GM21515 (cell line): ENCODE measurements at regions not wholly inside any gene's neighbourhood (a gene's known extent, or its start where the extent isn't known, plus 50 kb on each side); places are given as distances from the start of the nearest gene placed in this dataset.
"Not testable (repeated sequence)": the region's sequence is repeated elsewhere in the genome, so short reads cannot be mapped to it uniquely, and the experiment has no call there.

Source experiments
- ATAC-seq: cut with Tn5 transposase; IDR thresholded peaks from one replicate; pipeline ENCODE4 v1.9.1; 2021; ENCODE audit not compliant: unreplicated experiment

DNA sequence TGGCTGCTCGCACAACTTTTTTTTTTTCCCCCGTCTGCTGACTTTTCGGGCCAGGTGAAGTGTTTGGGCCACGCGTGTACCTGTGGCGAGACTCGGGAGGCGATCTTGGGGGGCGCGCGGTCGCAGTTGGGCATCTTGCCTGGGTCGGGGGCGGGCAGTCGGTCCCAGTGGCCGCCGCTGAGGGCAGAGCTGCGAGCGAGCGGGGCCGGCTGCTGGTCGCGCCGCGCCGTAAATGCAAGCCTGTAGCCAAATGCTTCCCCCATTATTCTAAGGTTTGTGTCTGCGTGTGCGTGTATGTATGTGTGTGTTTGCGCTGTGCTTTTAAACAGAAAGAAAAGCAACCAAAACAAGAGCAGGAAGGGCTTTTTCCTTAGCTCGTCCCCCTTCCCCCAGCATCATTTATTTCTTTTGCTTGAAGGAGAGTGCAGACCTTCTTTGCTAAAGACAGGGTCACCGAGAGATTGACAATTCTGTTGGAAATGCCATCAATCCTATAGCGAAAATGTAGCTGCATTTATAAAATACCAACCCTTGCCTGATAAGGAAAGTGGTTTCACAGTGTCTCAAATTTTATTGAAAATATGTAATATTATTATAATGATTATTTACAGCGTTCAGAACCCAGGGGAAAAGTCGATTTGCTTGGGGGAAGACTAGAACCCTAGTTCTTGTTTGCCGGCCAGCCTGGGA, 143.2 kb upstream of the ZNF536 start:
- ATAC-seq: no peak

DNA sequence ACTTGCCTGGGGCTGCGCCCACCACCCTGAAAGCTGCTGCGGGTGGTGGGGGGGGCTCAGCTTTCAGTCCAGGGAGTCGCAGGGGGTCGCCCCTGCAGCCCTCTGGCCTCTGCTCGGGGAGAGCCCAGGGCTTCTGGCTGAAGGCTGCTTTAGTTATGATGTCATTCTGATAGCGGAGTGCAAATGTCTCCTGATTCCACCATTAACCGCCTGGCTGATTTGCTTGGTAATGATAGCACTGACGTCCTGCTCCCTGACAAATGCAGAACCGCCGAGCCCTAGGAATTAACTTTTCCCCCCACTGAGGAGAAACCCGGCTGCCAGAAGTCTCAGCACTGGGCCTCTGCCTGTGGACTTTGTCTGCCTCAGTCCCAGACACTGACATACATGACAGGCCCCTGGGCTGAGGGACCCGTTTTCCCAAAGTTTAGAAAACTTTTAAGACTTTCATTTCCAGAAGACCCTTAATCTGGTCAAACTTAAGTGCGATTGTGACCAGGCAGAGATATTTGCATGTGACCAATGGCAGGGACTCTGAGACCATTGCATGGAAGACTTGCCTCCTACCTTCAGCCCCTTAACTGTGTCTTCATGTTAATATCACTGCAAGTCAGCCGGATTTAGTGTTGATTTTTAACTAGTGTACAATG, 142.5 kb upstream of the ZNF536 start:
- no peak for ATAC-seq

DNA sequence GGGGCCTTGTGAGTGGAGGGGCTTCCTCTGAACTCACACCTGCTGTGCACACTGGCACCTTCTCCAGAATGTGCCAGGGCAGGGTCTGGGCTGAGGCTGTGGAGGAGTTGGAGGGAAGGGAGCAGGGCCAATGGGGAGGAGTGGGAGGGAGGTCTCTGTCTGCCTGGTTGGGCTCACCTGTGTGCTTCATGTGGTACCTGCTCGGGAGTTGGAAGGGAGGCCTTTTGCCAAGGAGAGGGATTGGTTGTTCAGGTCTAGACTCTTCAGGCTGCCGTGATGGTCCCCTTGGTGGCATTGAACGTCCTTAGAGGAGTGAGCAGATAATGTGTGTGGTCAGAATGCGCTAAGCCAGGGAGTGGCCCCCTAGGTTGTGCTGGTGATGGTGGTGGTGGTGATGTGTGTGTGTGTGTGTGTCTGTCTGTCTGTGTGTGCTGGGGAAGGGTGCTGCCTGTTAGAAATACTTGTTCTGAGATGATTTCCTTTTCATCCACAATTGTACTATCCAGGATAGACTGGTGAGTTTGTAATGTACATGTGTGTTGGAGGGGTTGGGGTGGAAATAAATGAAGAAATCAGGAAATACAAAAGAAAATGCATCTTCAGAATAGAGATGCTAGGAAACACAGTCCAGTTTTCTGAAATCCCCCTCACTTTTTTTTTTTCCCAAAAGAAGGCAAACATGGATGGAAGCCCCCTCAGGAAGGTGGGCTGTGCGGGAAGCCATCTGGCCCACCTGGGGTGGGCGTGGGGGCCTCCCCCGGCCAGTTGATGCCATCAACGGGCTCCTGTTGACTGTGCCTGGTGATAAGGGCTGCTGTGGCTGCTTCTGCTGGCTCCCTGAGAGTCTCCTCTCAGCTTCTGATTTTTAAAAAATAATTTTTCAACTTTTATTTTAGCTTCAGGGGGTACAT, 140.5 kb upstream of the ZNF536 start:
- no peak for ATAC-seq

DNA sequence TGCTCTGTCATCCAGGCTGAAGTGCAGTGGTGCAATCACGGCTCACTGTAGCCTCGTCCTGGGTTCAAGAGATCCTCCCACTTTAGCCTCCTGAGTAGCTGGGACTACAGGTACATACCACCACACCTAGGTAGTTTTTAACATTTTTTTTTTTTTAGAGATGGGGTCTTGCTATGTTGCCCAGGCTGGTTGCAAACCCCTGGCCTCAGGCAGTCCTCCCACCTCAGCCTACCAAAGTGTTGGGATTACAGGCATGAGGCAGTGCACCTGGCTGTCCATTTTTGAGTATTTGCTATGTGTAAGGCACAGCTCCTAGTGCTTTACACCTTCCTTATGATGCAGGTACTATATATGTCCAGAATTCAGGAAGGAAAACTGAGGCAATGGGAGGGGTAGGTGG, 138.8 kb upstream of the ZNF536 start:
- ATAC-seq: no peak

DNA sequence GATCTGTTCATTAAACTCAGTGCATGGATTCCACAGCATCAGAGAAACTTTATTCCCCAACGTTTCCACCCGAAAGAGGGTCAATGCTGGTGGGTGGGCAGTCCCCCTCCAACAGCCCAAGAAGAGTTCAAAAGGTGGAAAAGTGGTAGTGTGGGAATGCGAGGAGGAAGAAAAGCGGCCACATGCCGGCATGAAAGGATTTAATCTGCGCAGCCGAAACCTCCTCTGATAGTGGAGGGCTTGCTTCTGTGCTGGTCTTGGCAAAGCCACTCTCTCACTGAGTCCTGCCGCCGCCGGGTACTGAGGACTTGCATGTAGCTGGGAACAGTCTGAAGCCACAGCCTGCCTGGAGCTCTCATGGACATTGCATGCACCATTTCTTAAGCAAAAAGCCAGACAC, 136.2 kb upstream of the ZNF536 start:
- no peak for ATAC-seq

DNA sequence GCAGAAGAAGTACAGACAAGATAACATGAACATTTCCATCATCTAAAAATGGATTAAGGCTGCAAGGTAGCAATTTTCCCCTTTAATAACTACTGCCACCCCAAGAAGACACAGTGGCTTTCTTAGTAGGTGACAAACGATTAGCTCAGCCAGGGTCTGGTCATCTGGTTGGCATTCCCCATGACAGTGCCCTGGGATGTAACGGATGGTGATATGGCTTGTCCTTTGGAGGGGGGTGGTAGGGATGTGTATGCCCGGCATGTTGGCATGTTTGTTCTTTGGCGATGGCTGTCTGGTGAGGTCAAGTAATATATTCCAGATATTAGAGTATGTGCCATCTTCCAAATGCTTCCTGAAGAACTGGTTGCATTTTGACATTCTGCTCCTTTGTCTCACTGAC, 135.6 kb upstream of the ZNF536 start:
- no peak for ATAC-seq

DNA sequence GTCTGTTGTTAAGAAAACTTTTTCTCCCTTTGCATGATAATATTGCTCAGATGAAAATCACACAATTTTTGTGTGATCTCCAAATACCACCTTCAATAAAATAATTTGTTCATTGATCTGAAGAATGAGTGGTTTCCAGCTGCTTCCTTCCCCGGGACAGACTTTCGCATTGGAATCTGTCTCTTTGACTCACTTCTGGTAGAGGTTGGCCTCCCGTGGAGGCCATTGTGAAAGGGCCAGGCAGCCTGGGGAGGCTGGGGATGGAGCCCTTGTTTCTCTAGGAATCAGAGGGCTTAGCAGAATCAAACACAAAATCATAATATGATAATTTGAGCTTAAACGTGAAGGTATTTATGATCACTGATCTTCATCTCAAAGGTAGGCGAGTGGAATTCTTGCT, 135.0 kb upstream of the ZNF536 start:
- no peak for ATAC-seq

DNA sequence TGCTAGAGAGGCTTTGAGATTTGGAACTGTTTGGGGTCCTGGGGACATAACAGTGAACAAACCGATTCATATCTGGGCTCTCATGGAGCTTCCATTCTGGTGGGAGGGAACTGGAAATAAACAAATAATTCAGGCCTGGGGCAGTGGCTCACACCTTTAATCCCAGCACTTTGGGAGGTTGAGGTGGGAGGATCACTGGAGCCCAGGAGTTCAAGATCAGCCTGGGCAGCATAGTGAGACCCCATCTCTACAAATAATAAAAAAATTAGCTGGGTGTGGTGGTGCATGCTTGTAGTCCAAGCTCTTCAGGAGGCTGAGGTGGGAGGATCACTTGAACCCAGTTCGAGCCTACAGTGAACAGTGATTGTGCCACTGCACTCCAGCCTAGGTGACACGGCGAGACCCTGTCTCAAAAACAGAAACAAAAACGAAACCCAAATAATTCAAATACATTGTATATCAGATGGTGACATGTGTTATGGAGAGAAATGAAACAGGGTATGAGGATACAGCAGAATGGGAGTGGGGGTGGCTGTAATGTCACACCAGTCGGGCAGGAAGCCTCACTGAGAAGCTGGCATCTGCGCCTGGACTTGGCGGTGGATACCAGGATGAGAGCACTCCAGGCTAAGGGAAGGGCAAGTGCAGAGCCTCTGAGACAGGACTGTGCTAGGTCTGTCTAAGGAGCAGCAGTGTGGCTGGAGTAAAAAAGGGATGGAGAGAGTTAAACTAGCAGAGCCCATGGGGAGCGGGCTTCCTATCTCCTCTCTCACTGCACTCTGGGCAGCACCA, 131.1 kb upstream of the ZNF536 start:
- ATAC-seq: no peak

DNA sequence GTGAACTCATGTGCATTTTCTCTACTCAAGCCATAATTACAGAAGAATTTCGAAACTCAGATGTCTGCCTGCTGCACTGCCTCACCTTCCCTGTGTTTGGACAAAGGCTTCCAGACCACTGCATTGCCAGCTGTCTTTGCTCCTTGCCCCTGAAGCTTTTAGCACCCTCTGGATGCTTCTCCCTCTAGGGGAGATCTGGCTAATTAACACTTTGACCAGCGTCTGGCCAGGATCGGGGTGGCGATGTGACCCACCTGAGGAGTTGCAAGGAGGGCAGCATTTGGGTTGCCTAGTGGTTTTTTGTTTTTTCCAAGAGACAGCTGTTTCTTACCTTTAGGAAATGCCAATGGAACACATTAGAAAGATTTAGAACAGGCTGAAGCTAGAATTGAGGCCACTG, 127.7 kb upstream of the ZNF536 start:
- ATAC-seq: no peak

DNA sequence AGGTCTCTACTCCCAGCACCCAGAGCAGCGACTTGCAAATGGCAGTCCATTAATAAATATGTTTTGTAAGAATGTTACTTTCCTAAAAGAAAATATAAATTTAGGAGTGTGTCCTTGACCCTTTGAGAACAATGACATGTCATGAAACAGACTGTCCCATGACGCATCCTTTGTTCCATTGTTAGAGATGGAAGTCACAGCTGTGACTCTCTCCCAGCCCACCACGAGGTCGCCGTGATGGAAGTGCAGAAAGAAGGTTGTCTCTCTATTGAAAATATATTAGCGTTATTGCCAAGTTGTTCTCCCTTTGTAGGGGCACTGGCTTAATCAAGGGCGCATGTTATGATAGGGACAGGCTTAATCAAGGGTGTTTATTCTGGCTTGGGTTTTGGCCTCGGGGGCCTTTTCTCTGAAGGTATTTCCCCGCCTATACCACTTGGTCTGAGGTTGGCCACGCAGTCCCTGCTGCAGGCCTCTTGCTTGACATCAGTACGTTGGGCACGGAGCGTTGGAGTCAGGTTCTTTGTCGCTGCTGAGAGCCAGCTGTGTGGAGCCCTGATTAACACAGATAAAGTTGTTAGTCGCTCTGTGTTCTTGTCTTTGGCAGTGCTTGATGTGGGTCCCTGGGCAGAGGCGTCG, 126.7 kb upstream of the ZNF536 start:
- ATAC-seq: no peak

DNA sequence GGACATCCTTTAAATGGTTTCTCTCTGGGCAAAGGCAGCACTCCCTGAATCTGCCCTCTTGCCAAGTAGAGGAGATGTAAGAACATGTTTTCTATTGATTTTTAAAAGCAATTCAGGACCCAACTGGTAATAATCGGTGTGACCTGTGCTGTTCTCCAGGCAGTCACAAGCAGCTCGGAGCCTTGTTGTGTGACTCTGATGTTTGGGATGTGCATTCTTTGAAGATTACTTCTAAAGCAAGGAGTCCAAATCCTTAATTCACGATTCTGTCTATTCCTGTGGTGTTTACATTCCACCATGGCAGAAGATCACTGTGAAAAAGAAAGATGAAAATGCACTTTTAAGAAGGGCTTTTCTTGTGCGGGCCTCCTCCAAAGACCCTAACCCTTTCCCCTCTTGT, 122.3 kb upstream of the ZNF536 start:
- ATAC-seq: no peak

DNA sequence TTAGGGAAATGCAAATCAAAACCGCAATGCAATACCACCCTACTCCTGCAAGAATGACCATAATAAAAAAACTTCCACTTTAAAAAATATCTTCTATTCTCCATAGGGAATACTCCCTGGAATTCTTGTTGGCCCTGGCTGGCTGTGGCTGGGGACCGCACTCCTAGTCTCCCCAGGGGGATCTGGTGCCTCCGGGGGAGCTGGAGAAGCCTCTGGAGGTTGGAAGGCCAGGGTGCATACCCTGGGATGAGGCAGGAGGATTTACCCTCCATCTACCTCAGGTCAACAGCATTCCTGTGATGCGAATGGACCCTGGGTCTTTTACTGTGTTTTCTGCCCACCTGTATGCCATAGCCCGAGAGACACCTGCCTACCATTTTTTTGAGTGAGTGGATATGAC, 120.0 kb upstream of the ZNF536 start:
- ATAC-seq: no peak

DNA sequence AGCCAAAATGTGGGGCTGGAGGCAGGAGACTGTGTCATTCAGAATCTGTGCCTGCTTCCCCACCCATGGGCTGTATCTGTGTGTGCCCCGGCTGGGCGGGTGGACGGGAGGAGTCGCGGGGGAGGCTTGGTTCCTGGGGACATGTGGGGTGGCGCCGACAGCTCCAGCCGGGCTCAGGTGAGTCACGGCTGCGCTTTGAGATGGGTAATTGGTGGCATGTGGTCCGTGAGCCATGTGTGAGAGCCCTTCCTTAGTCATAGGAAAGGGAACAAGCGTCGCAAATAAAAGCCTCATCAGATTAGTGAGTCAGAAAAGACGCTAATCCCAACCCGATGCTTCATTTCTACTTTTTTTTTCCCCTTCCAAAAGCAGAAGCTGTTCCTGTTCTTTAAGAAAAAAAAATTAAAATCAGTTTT, 118.6 kb upstream of the ZNF536 start:
- ATAC-seq: no peak

DNA sequence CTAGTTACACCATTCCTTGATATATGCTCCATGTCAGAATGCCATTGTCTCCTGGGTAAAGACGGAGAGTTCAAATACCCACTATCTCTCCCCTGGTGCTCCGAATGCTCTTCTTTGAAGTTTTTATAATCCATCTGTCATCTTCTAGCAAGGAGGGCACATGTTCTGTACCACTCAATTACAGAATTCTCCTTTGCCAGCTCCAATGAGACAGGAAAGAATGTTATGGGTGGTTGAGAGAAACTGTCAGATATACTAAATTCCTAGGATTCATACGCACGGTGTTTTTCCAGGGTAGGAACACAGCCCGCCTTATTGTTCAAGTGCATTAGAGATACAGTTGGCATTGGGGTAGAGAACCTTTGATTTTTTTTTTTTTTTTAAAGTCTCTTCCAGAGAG, 118.0 kb upstream of the ZNF536 start:
- ATAC-seq: no peak

DNA sequence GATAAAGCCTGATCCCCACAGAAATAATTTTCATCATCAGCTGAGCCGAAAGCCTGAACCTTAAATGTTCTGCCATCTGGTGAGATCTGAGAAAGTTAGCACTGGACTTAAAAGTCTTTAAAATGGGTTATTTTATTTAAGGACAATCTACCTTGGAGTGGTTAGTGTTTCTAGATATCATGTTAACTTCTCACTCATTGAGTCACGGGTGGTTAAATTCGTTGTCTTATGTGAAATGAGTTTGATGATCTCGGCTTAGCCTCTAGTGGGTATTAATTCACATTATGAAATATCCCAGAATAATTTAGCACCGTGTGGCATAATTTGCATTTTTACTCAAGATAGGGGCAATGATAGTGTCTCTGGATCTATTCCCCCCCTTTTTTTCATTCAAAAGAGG, 117.4 kb upstream of the ZNF536 start:
- ATAC-seq: no peak

DNA sequence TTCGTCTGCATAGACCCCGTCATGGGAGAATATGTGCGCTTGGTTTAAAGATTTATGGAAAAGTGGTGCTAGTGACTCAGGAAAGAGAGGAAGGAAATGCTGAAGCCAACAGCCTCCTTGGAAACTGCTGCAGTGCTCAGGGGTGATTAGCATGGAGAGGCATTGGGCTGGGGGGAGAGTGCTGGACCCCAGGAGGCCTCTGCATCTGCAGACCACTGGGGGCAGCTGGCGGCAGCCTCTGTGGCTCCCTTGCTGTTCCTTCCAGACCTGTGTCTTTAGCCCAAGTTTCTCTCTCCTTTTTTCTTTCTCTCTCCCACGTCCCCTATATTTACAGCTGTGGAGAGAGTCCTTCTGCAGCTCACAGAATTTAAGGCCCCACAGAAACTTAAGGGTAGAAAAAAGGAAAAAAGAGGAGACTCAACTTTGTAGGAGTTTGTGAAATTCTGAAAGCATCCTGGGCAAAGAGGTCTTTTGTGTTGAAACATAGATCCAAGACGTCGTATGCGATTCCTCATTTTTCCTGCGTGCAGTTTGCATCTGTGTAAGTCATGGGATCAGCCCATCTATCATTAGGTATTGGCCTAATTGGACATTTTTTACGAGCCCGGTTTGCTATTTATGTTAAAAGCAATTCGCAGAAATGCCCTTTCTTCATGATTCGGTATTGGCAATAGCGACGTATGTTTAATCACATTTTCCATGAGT, 116.2 kb upstream of the ZNF536 start:
- ATAC-seq: no peak

DNA sequence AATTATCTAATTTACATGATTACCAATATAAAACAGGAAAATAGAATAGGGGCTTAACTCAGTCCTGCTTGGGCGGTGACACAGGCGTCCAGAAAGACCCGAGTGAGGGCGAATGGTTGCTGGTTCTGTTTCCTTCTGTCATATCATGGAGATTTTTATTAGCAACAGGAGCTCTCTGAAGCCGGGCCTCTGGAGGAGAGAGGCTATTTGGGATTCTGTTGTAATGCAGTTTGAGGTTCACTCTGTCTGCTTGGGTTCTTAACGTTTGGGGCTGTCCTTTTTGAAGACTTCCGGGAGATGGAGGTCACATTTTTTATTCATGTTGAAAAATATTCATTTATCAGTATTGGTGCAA, 115.7 kb upstream of the ZNF536 start:
- ATAC-seq: no peak

DNA sequence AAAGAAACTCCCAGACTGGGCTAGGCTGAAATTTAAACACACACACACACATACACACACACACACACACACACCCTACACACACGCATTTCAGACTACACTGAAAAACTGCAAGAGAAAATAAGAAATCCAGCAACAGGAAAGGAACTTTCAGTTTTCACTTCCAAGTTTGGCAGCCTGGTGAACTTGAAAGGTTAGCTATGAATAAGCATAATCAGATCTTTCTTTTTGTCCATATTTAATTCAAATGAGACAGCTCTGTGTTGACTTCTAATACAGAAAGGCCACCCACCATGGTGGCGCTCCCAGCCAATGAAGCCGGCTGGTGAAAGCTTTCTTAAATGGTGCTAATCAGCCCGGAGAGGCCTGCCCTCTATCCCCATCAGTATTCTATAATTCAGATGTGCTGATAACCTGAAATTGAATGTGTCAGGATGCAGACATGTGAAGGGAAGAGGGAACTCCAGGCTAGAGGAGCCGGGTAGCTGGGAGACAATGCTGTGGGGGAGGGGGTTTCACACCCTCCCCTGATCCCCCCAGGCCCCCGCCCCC, 108.3 kb upstream of the ZNF536 start:
- ATAC-seq: no peak

DNA sequence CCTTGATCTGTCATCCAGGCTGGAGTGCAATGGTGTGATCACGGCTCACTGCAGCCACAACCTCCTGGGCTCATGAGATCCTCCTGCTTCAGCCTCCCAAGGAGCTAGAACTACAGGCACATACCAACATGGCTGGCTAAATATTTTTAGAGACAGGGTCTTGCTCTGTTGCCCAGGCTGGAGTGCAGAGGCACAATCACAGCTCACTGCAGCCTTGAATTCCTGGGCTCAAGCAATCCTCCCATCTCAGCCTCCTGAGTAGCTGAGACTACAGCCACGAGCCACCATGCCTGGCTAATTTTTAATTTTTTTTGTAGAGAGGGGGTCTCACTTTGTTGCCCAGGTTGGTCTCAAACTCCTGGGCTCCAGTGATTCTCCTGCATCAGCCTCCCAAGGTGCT, 106.3 kb upstream of the ZNF536 start:
- not testable (repeated sequence) for ATAC-seq

DNA sequence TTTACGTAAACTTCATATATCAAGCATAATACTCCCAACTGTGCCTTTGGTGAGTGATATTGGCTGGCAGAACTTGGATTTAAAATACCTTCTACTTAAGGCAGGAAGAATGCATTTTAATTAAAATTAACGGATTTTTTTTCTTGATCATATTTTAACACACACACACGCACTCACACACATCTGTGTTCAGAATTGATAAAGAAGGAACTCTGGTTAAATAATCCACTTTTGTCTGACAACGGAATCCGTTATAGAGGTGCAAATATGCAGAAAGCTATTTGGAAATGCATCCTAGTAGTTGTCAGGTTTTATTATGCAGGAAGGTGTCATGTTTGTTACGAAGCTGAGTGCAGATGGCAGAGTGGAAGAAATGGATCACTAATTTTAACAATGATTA, 105.5 kb upstream of the ZNF536 start:
- no peak for ATAC-seq
